Panc1 (cell line): ENCODE measurements at regions not wholly inside any gene's neighbourhood (a gene's known extent, or its start where the extent isn't known, plus 50 kb on each side); places are given as distances from the start of the nearest gene placed in this dataset.

Experiments used
- POLR2AphosphoS5 ChIP-seq: IDR thresholded peaks from 2 replicates; pipeline ENCODE4 v1.6.1; 2012; ENCODE audit warnings: mild to moderate bottlenecking, low read depth, low read length, moderate library complexity
- TCF7L2 ChIP-seq: IDR thresholded peaks from 2 replicates; pipeline ENCODE4 v1.6.1; 2011; ENCODE audit warnings: mild to moderate bottlenecking, low read depth, low read length, inconsistent platforms
- TF ChIP-seq, protein P1 (sequence below): fragments of 450-650 bp; IDR thresholded peaks from 2 replicates; pipeline ENCODE4 v1.5.1; 2017; ENCODE audit warnings: mild to moderate bottlenecking
- TF ChIP-seq, protein P2 (sequence below), 2 experiments: IDR thresholded peaks; 2 replicates each; pipeline ENCODE4 v1.6.1; 2011 to 2012; ENCODE audit warnings: low read depth in 2 of 2, control low read depth in 1 of 2, low read length in 1 of 2, mild to moderate bottlenecking in 1 of 2, moderate library complexity in 1 of 2; ENCODE audit not compliant: insufficient read depth in 1 of 2

DNA sequence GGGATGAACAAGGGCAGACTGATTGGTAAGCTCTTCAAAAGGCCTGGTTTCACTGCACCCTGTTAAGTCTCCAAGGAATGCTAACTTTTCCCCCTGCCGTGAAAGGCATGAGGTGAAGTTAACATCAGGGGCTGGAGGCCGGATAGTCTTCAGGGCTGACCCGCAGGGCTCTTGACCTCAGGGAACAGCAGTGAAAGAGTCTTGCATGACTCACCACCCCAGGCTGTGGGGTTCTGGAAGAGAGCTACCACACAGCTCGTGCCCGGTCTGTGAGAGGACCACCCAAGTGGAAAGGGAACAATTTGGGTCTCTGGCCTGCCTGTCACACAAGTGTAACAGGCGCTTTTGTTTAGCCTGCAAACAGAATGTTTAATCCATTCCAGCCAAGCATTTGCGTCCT is 504.9 kb downstream of the EDEM1 start:
- TF ChIP-seq, protein P1, sequence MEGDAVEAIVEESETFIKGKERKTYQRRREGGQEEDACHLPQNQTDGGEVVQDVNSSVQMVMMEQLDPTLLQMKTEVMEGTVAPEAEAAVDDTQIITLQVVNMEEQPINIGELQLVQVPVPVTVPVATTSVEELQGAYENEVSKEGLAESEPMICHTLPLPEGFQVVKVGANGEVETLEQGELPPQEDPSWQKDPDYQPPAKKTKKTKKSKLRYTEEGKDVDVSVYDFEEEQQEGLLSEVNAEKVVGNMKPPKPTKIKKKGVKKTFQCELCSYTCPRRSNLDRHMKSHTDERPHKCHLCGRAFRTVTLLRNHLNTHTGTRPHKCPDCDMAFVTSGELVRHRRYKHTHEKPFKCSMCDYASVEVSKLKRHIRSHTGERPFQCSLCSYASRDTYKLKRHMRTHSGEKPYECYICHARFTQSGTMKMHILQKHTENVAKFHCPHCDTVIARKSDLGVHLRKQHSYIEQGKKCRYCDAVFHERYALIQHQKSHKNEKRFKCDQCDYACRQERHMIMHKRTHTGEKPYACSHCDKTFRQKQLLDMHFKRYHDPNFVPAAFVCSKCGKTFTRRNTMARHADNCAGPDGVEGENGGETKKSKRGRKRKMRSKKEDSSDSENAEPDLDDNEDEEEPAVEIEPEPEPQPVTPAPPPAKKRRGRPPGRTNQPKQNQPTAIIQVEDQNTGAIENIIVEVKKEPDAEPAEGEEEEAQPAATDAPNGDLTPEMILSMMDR, result no peak
- no peak for TF ChIP-seq POLR2AphosphoS5
- TF ChIP-seq, protein P2, sequence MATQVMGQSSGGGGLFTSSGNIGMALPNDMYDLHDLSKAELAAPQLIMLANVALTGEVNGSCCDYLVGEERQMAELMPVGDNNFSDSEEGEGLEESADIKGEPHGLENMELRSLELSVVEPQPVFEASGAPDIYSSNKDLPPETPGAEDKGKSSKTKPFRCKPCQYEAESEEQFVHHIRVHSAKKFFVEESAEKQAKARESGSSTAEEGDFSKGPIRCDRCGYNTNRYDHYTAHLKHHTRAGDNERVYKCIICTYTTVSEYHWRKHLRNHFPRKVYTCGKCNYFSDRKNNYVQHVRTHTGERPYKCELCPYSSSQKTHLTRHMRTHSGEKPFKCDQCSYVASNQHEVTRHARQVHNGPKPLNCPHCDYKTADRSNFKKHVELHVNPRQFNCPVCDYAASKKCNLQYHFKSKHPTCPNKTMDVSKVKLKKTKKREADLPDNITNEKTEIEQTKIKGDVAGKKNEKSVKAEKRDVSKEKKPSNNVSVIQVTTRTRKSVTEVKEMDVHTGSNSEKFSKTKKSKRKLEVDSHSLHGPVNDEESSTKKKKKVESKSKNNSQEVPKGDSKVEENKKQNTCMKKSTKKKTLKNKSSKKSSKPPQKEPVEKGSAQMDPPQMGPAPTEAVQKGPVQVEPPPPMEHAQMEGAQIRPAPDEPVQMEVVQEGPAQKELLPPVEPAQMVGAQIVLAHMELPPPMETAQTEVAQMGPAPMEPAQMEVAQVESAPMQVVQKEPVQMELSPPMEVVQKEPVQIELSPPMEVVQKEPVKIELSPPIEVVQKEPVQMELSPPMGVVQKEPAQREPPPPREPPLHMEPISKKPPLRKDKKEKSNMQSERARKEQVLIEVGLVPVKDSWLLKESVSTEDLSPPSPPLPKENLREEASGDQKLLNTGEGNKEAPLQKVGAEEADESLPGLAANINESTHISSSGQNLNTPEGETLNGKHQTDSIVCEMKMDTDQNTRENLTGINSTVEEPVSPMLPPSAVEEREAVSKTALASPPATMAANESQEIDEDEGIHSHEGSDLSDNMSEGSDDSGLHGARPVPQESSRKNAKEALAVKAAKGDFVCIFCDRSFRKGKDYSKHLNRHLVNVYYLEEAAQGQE (IDR thresholded peaks at IDR 0.05; ENCODE audit: insufficient read depth in 1 of 2, low read depth in 2 of 2, low read length in 1 of 2), result no peak
- no peak for TF ChIP-seq TCF7L2
